K562 (cell line): ENCODE measurements at regions not wholly inside any gene's neighbourhood (a gene's known extent, or its start where the extent isn't known, plus 50 kb on each side); places are given as distances from the start of the nearest gene placed in this dataset.
A peak's percentile ranks its signal among the peaks of the same experiment; 100 is the strongest.

Experiments
- ATAC-seq: fragments of 200-7000 bp; cut with Tn5 transposase; 3 replicates; pipeline ENCODE4 v1.9.1; 2020; ENCODE audit warnings: moderate library complexity
- BruUV-seq: library from RNA; stranded (reverse); fragments of 400-500 nt; replicated peaks from 2 replicates; lab custom pipeline; 2021; lab: Mats Ljungman, UMichigan
- CTCF ChIA-PET: fragments of 300-600 bp; formaldehyde crosslinking; extraction: SDS; loops from one replicate; lab custom pipeline; 2021; ENCODE audit warnings: low intra/inter-chr PET ratio; lab: Yijun Ruan, JAX
- POLR2A ChIA-PET: fragments of 300-600, 350-650 bp; sonication (Branson Sonifier 250); formaldehyde crosslinking; extraction: SDS; loops from one replicate; lab custom pipeline; 2021; ENCODE audit warnings: antibody characterized with exemption, inconsistent platforms; lab: Yijun Ruan, JAX
- DNase-seq, 4 experiments: peaks; one replicate each; pipeline versions ENCODE4 v3.0.0 to v3.0.0-alpha.2; 2011 to 2018; ENCODE audit warnings: low spot score in 3 of 4, mixed read lengths in 3 of 4; ENCODE audit errors: extremely low read depth in 1 of 4
- FAIRE-seq: peaks from 2 replicates; lab custom pipeline; 2011; peaks lifted over from hg19 to GRCh38; lab: Jason Lieb, UNC
- H2AFZ ChIP-seq: 2 replicates; pipeline ENCODE4 v1.6.0; 2011; ENCODE audit warnings: low read depth, low read length, control low read depth, inconsistent platforms
- H3K27ac ChIP-seq: fragments of 200-600 bp; 3 replicates; pipeline ENCODE4 v1.8.0; 2011; ENCODE audit warnings: low read depth, mild to moderate bottlenecking, control low read depth, inconsistent platforms, low read length, moderate library complexity, mixed read lengths; ENCODE audit errors: extremely low read depth
- H3K27me3 ChIP-seq, 2 experiments: fragments of 300-600 bp in 1 of 2; 2 replicates in 1 of 2; 3 replicates in 1 of 2; pipeline versions ENCODE4 v1.6.0 to v1.8.0; 2011; ENCODE audit warnings: inconsistent platforms in 2 of 2, low read length in 2 of 2, mild to moderate bottlenecking in 1 of 2, mixed read lengths in 1 of 2, moderate library complexity in 1 of 2; ENCODE audit not compliant: control insufficient read depth in 2 of 2, insufficient read depth in 2 of 2
- H3K36me3 ChIP-seq: fragments of 300-600 bp; 3 replicates; pipeline ENCODE4 v1.8.0; 2011; ENCODE audit warnings: mild to moderate bottlenecking, low read length, inconsistent platforms; ENCODE audit not compliant: control insufficient read depth, insufficient read depth
- H3K4me1 ChIP-seq, 2 experiments: fragments of 200-600 bp in 1 of 2; replicated peaks in 1 of 2; 2 replicates in 1 of 2; 3 replicates in 1 of 2; pipeline versions ENCODE4 v1.5.1 to v1.8.0; 2011; ENCODE audit warnings: inconsistent platforms in 2 of 2, low read length in 2 of 2, mild to moderate bottlenecking in 1 of 2, mixed read lengths in 1 of 2, moderate library complexity in 1 of 2; ENCODE audit not compliant: control insufficient read depth in 2 of 2, insufficient read depth in 2 of 2
- H3K4me2 ChIP-seq: 2 replicates; pipeline ENCODE4 v1.6.1; 2011; ENCODE audit warnings: low read length, control low read depth, inconsistent platforms, mixed read lengths; ENCODE audit not compliant: insufficient read depth
- H3K4me3 ChIP-seq: fragments of 200-600 bp; sonication (generic), shearing (Covaris generic); 2 replicates; pipeline ENCODE4 v1.5.1; 2016; ENCODE audit warnings: control low read depth, inconsistent platforms
- H3K79me2 ChIP-seq: fragments of 200-600 bp; 3 replicates; pipeline ENCODE4 v1.8.0; 2011; ENCODE audit warnings: low read length, inconsistent platforms; ENCODE audit not compliant: control insufficient read depth, insufficient read depth
- H3K9ac ChIP-seq, 2 experiments: 2 replicates each; pipeline versions ENCODE4 v1.6.0 to v1.6.1; 2011; ENCODE audit warnings: low read depth in 2 of 2, low read length in 2 of 2, control low read depth in 1 of 2, inconsistent platforms in 1 of 2, mild to moderate bottlenecking in 1 of 2, mixed read lengths in 1 of 2; ENCODE audit not compliant: insufficient read depth in 1 of 2
- H3K9me1 ChIP-seq: one replicate; pipeline ENCODE4 v1.6.0; 2011; ENCODE audit warnings: inconsistent platforms, mild to moderate bottlenecking, low read length, moderate library complexity; ENCODE audit not compliant: control insufficient read depth, insufficient read depth
- H3K9me3 ChIP-seq: replicated peaks from 2 replicates; pipeline ENCODE4 v1.5.1; 2011; ENCODE audit warnings: low read depth, low read length, inconsistent platforms; ENCODE audit not compliant: control insufficient read depth, insufficient read depth
- H4K20me1 ChIP-seq: replicated peaks from 2 replicates; pipeline ENCODE4 v1.6.1; 2011; ENCODE audit warnings: low read length, inconsistent platforms, mixed read lengths; ENCODE audit not compliant: control insufficient read depth, insufficient read depth
- ATF7 ChIP-seq: fragments of 450-650 bp; IDR thresholded peaks from 2 replicates; pipeline ENCODE4 v1.7.1; 2014; ENCODE audit warnings: mild to moderate bottlenecking, moderate library complexity
- E2F8 ChIP-seq: fragments of 450-650 bp; IDR thresholded peaks from 2 replicates; pipeline ENCODE4 v1.7.1; 2018; ENCODE audit warnings: mild to moderate bottlenecking, low read depth; ENCODE audit not compliant: partially characterized antibody
- FOS ChIP-seq: IDR thresholded peaks from 3 replicates; pipeline ENCODE4 v1.6.1; 2011; ENCODE audit not compliant: insufficient read length; ENCODE audit errors: extremely low read depth
- HNRNPL ChIP-seq: fragments of 200-400 bp; formaldehyde crosslinking; IDR thresholded peaks from 2 replicates; pipeline ENCODE4 v1.6.1; 2017; ENCODE audit warnings: low read depth, mild to moderate bottlenecking, low read length
- MED1 ChIP-seq: sonication (generic); formaldehyde crosslinking; IDR thresholded peaks from 2 replicates; pipeline ENCODE4 v1.8.1; 2023; ENCODE audit warnings: missing genetic modification reagents, borderline replicate concordance
- MYBL2 ChIP-seq, 2 experiments: fragments of 450-650 bp in 1 of 2; sonication (generic) in 1 of 2; formaldehyde crosslinking in 1 of 2; IDR thresholded peaks; 2 replicates each; pipeline versions ENCODE4 v1.6.1 to v1.8.1; 2017 to 2022; ENCODE audit warnings: borderline replicate concordance in 1 of 2, inconsistent platforms in 1 of 2, low read depth in 1 of 2, mild to moderate bottlenecking in 1 of 2, missing genetic modification reagents in 1 of 2, moderate library complexity in 1 of 2
- NELFE ChIP-seq: IDR thresholded peaks from 2 replicates; pipeline ENCODE4 v1.6.1; 2011; ENCODE audit warnings: mild to moderate bottlenecking; ENCODE audit not compliant: insufficient read depth, insufficient read length
- ZNF24 ChIP-seq: fragments of 450-650 bp; IDR thresholded peaks from 2 replicates; pipeline ENCODE4 v1.6.1; 2016
- ZNF274 ChIP-seq: IDR thresholded peaks from 2 replicates; pipeline ENCODE4 v1.6.1; 2011; ENCODE audit warnings: low read depth, mild to moderate bottlenecking, low read length, moderate library complexity, borderline replicate concordance
- ZNF280A ChIP-seq: fragments of 450-650 bp; IDR thresholded peaks from 2 replicates; pipeline ENCODE4 v1.6.1; 2018; ENCODE audit warnings: mild to moderate bottlenecking, low read depth; ENCODE audit not compliant: partially characterized antibody
- WGBS: fragments of 100-300 bp; shearing (Covaris generic); methylation state at CpG from one replicate; pipeline ENCODE4 v1.1.6; 2016; ENCODE audit warnings: low coverage, mixed read lengths; ENCODE audit not compliant: insufficient coverage; ENCODE audit errors: missing lambda C conversion rate; 5-methylcytosine and 5-hydroxymethylcytosine counted together
- in situ Hi-C: fragments of 300-500 bp; cut with MboI; formaldehyde crosslinking; loops from 4 replicates; pipeline ENCODE4 v1.15.0; 2018; ENCODE audit warnings: inconsistent platforms, mixed read lengths
- intact Hi-C: fragments of 100-400 bp; cut with micrococcal nuclease; formaldehyde crosslinking; loops from 2 replicates; pipeline ENCODE4 v1.14.2; 2022

- Histone ChIP-seq H3K79me2 (no peaks in the 10 kb centered on the region), H3K27ac (no peak overlapping the region), H3K4me1 (no peaks in the 10 kb centered on the region), H3K9me1 (no peaks in the 10 kb centered on the region), H4K20me1 (no peaks in the 10 kb centered on the region), H3K27me3 (no peaks in the 10 kb centered on the region), H2AFZ (no peak overlapping the region), H3K9ac (no peak overlapping the region), H3K4me3 (no peak overlapping the region), H3K36me3 (no peaks in the 10 kb centered on the region), H3K4me2 (no peak overlapping the region), H3K9me3 (no peaks in the 10 kb centered on the region)
- intact Hi-C loops (no loop called here), in situ Hi-C loops (no loop called here)
- ATAC-seq, result 0 out of 3 replicates have a peak, but pooled peaks have one; percentile 33
- TF ChIP-seq ZNF24, result no peak
- no peak for TF ChIP-seq ZNF280A
- TF ChIP-seq NELFE, result no peak
- no peak for TF ChIP-seq FOS
- no peak for TF ChIP-seq MYBL2 (IDR thresholded peaks at IDR 0.05; ENCODE audit: low read depth)
- no peak for TF ChIP-seq MYBL2 (CRISPR knock-in tag; IDR thresholded peaks at IDR 0.05; ENCODE audit: borderline replicate concordance)
- TF ChIP-seq HNRNPL, result no peak
- no peak for TF ChIP-seq MED1 (CRISPR knock-in tag)
- no peak for TF ChIP-seq E2F8
- no peak for TF ChIP-seq ATF7
- no peak for TF ChIP-seq ZNF274
- no TSS peak for BruUV-seq
- CTCF ChIA-PET, result no interaction called here
- 16% methylated on average over 1 of the region's 1 CpG for WGBS
- POLR2A ChIA-PET, result no interaction called here
- no peak for DNase-seq
- FAIRE-seq, result peak; percentile 67
Measured at GRCh38 chr2:145601361-145601925, 1081.5 kb upstream of the ZEB2 start.
